Common myeloid progenitor, CD34-positive (primary cell): ENCODE measurements at regions not wholly inside any gene's neighbourhood (a gene's known extent, or its start where the extent isn't known, plus 50 kb on each side); places are given as distances from the start of the nearest gene placed in this dataset.

ENCODE experiments used
- CTCF ChIA-PET: fragments of 350-600 bp; sonication (Branson Sonifier 250); formaldehyde crosslinking; loops from one replicate; lab custom pipeline; 2021; ENCODE audit warnings: antibody characterized with exemption; lab: Charles Lee
- POLR2A ChIA-PET: fragments of 350-600 bp; sonication (Branson Sonifier 250); formaldehyde crosslinking; loops from one replicate; lab custom pipeline; 2021; ENCODE audit warnings: antibody characterized with exemption; lab: Charles Lee
- DNase-seq, 3 donors: peaks; one replicate each; pipeline versions ENCODE4 v3.0.0 to v3.0.0-alpha.2; 2013
- H3K27ac ChIP-seq, 2 experiments: 1 replicate in 1 of 2; 2 replicates in 1 of 2; pipeline ENCODE4 v1.7.0; 2013; ENCODE audit warnings: inconsistent platforms in 2 of 2, low read length in 2 of 2, mild to moderate bottlenecking in 2 of 2, low read depth in 1 of 2, moderate library complexity in 1 of 2; ENCODE audit not compliant: severe bottlenecking in 2 of 2, insufficient read depth in 1 of 2, poor library complexity in 1 of 2
- H3K27me3 ChIP-seq, 5 experiments: replicated peaks in 2 of 5; 1 replicate in 3 of 5; 2 replicates in 2 of 5; pipeline versions ENCODE4 v1.6.1 to v1.7.0; 2013; ENCODE audit warnings: low read length in 4 of 5, mild to moderate bottlenecking in 2 of 5, moderate library complexity in 2 of 5, inconsistent platforms in 1 of 5; ENCODE audit not compliant: insufficient read depth in 5 of 5, control insufficient read depth in 4 of 5
- H3K36me3 ChIP-seq, 4 experiments: 1 replicate in 2 of 4; 2 replicates in 2 of 4; pipeline versions ENCODE4 v1.6.1 to v1.7.0; 2013; ENCODE audit warnings: low read length in 3 of 4, control low read depth in 1 of 4, mild to moderate bottlenecking in 1 of 4; ENCODE audit not compliant: control insufficient read depth in 4 of 4, insufficient read depth in 4 of 4
- H3K4me1 ChIP-seq, 4 experiments: 1 replicate in 3 of 4; 2 replicates in 1 of 4; pipeline versions ENCODE4 v1.6.1 to v1.7.1; 2013; ENCODE audit warnings: low read length in 3 of 4, mild to moderate bottlenecking in 3 of 4, control low read depth in 1 of 4, inconsistent platforms in 1 of 4, moderate library complexity in 1 of 4; ENCODE audit not compliant: control insufficient read depth in 4 of 4, insufficient read depth in 4 of 4; ENCODE audit errors: control extremely low read depth in 1 of 4
- H3K4me3 ChIP-seq, 7 experiments: 1 replicate in 4 of 7; 2 replicates in 3 of 7; pipeline versions ENCODE4 v1.5.1 to v1.7.0; 2013; ENCODE audit warnings: mild to moderate bottlenecking in 7 of 7, low read length in 6 of 7, moderate library complexity in 6 of 7, inconsistent platforms in 2 of 7, low read depth in 2 of 7, control low read depth in 1 of 7; ENCODE audit not compliant: insufficient read depth in 4 of 7, control insufficient read depth in 1 of 7; ENCODE audit errors: extremely low read depth in 1 of 7
- H3K9me3 ChIP-seq, 5 experiments: 1 replicate in 4 of 5; 2 replicates in 1 of 5; pipeline versions ENCODE4 v1.6.1 to v1.7.1; 2013; ENCODE audit warnings: low read length in 4 of 5, mild to moderate bottlenecking in 2 of 5, inconsistent platforms in 1 of 5, low read depth in 1 of 5, moderate library complexity in 1 of 5; ENCODE audit not compliant: control insufficient read depth in 4 of 5, insufficient read depth in 2 of 5; ENCODE audit errors: control extremely low read depth in 1 of 5
- WGBS: methylation state at CpG from one replicate; pipeline ENCODE4 v1.1.5; 2013; ENCODE audit not compliant: insufficient coverage; 5-methylcytosine and 5-hydroxymethylcytosine counted together

- H3K27me3 ChIP-seq = peaks cover 0 to 26% (median 6%) of the 10 kb centered on the region in 5 experiments
- no peaks in the 10 kb centered on the region for H3K36me3 ChIP-seq
- POLR2A ChIA-PET = no interaction called here
- no peak overlapping the region for H3K4me3 ChIP-seq
- H3K27ac ChIP-seq = no peak overlapping the region
- H3K4me1 ChIP-seq = peaks cover 0 to 4% (median 0%) of the 10 kb centered on the region in 4 experiments
- 97% methylated on average over 9 of the region's 9 CpGs for WGBS
- CTCF ChIA-PET = no interaction called here
- H3K9me3 ChIP-seq = peaks cover 0 to 4% (median 0%) of the 10 kb centered on the region in 5 experiments
- DNase-seq = no peak
Observed at GRCh38 chr6:165881806-165882205, 218.8 kb upstream of the PDE10A start.

DNA sequence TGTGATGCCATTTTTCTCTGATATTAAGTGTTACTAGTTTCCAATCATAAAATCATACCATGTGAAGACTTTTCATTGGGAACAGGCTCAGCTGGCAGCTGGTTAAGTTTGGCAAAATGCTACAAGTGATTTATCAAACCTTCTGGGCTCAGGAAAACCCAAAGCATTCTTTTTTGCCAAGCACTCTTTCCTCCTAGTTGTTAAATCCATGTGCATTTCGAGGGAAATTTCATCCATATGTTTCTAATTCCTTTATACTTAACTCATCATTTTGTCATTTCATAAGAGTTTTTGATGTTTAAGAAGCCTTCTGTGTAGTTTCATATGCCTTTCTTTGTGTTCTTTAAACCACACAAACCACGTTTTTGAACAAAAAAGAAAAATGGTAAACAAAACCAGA lies 217.6 kb upstream of the PDE10A start:
- H3K4me1 ChIP-seq = peaks cover 0 to 4% (median 0%) of the 10 kb centered on the region in 4 experiments
- WGBS = 60% methylated on average over 1 of the region's 2 CpGs
- CTCF ChIA-PET = interaction anchor here (1.5 kb wide), 1 partner anchor 225 kb away, joined by 3 read pairs; no protein-coding TSS in a partner anchor
- DNase-seq = no peak
- peaks cover 7 to 36% (median 9%) of the 10 kb centered on the region in 5 experiments for H3K27me3 ChIP-seq
- POLR2A ChIA-PET = no interaction called here
- H3K27ac ChIP-seq = no peak overlapping the region
- H3K36me3 ChIP-seq = no peaks in the 10 kb centered on the region
- H3K4me3 ChIP-seq = no peak overlapping the region
- H3K9me3 ChIP-seq = peaks cover 0 to 4% (median 0%) of the 10 kb centered on the region in 5 experiments

DNA sequence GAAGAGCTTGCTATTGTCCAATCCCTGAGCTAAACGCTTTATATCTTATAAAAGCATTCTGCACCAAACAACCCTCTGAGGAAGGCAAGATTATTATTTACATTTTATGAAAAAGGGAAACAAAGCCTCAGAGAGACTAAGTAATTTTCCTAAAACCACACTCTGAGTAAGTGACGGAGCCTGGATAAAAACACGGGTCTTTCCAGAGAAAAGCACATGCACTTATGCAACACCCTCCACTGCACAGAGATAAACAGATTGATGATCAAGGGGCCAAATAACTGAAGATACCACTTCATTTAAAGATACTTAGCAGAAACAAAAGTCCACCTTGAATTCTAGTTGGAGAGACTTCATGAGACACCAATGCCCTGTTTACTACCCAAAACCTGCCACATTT lies 214.7 kb upstream of the PDE10A start:
- ChIA-PET CTCF (no interaction called here), POLR2A (no interaction called here)
- no peaks in the 10 kb centered on the region for H3K36me3 ChIP-seq
- H3K4me3 ChIP-seq = no peak overlapping the region
- no peak overlapping the region for H3K27ac ChIP-seq
- peaks cover 10 to 59% (median 20%) of the 10 kb centered on the region in 5 experiments for H3K27me3 ChIP-seq
- WGBS = 92% methylated on average over 2 of the region's 3 CpGs
- peaks cover 0 to 4% (median 0%) of the 10 kb centered on the region in 5 experiments for H3K9me3 ChIP-seq
- no peak for DNase-seq
- no peaks in the 10 kb centered on the region for H3K4me1 ChIP-seq

DNA sequence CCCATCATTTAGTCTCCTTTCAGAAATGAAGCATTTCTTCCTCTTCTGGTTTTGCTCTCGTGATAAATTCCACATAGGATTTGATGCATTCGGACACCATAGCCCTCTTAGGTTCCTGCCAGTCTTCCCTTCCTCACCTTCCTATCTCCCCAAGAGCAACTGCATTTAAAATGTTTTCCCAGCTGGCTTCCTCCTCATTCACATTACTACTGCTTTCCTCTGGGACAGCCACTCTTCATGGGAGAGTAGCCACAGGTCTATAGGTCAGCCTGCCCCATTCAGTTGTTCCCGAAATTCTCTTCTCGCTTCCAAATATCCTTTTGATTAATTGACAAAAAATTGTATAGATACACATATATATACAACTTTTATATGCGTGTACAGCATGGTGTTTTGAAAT lies 214.2 kb upstream of the PDE10A start:
- peaks cover 0 to 4% (median 0%) of the 10 kb centered on the region in 5 experiments for H3K9me3 ChIP-seq
- DNase-seq = no peak
- H3K4me3 ChIP-seq = no peak overlapping the region
- H3K27me3 ChIP-seq = peaks cover 10 to 63% (median 21%) of the 10 kb centered on the region in 5 experiments
- H3K27ac ChIP-seq = no peak overlapping the region
- CTCF ChIA-PET = no interaction called here
- 44% methylated on average over 2 of the region's 5 CpGs for WGBS
- H3K36me3 ChIP-seq = no peaks in the 10 kb centered on the region
- H3K4me1 ChIP-seq = no peaks in the 10 kb centered on the region
- POLR2A ChIA-PET = no interaction called here

DNA sequence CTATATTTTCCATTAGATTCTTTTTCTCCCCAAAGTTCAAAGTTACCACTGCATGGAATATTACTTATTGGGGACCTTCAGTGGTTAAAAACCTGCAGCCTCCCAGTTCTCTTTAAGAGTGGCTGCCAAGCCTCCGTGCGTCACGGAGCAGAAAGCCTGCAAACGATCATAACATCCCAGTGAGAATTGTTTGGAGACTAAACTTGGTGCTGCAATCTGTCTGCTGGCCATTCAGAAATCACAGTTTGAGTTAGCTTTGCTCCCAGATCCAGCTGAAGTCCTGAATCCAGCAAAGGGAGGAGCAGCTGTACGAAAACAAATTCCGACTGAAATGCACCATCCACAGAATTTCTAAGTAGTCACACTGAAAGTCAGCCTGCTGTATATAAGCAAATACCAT lies 213.5 kb upstream of the PDE10A start:
- Histone ChIP-seq H3K4me3 (no peak overlapping the region), H3K9me3 (peaks cover 0 to 4% (median 0%) of the 10 kb centered on the region in 5 experiments), H3K27me3 (peaks cover 10 to 63% (median 21%) of the 10 kb centered on the region in 5 experiments), H3K27ac (no peak overlapping the region), H3K4me1 (no peaks in the 10 kb centered on the region), H3K36me3 (no peaks in the 10 kb centered on the region)
- no peak for DNase-seq
- POLR2A ChIA-PET = no interaction called here
- WGBS = 41% methylated on average over 6 of the region's 6 CpGs
- CTCF ChIA-PET = no interaction called here

GRCh38 chr6:165875946-165876345 lies 212.9 kb upstream of the PDE10A start:
- Histone ChIP-seq H3K9me3 (peaks cover 0 to 4% (median 0%) of the 10 kb centered on the region in 5 experiments), H3K36me3 (no peaks in the 10 kb centered on the region), H3K4me1 (no peaks in the 10 kb centered on the region), H3K27me3 (peaks cover 11 to 64% (median 22%) of the 10 kb centered on the region in 5 experiments), H3K27ac (no peak overlapping the region), H3K4me3 (no peak overlapping the region)
- DNase-seq = no peak
- WGBS = 100% methylated on average over 1 of the region's 1 CpG
- CTCF ChIA-PET = no interaction called here
- POLR2A ChIA-PET = no interaction called here

DNA sequence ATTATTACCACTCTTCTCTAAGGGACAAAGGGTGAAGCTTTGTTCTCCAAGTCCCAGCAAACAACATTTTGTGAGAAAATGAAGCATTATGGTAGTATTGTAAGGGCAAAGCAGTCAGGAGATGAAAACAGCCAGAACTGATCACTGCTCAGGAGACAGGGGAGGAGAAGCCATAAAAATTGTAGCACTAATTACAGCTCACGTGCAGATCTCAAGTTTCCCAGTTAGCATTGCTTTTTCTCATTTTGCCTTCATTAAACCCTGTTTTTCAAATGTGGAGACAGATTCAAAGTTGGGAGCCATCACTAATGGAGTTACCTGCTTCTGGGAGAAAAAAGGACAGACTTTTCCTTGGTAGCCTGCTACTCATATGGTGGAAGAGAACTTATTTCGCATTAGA lies 210.9 kb upstream of the PDE10A start:
- no peak overlapping the region for H3K27ac ChIP-seq
- no peak for DNase-seq
- H3K4me1 ChIP-seq = no peaks in the 10 kb centered on the region
- H3K36me3 ChIP-seq = no peaks in the 10 kb centered on the region
- peaks cover 11 to 66% (median 20%) of the 10 kb centered on the region in 5 experiments for H3K27me3 ChIP-seq
- POLR2A ChIA-PET = no interaction called here
- CTCF ChIA-PET = no interaction called here
- peaks cover 2 to 20% (median 5%) of the 10 kb centered on the region in 5 experiments for H3K9me3 ChIP-seq
- 43% methylated on average over 1 of the region's 2 CpGs for WGBS
- no peak overlapping the region for H3K4me3 ChIP-seq
